Thoracic aorta (tissue), 2 donors: ENCODE measurements at regions not wholly inside any gene's neighbourhood (a gene's known extent, or its start where the extent isn't known, plus 50 kb on each side); places are given as distances from the start of the nearest gene placed in this dataset.

Experiments
- ATAC-seq: fragments of 150-250 bp; one replicate; pipeline ENCODE4 v1.8.0; 2017; ENCODE audit warnings: low read depth; ENCODE audit not compliant: insufficient number of reproducible peaks, low FRiP score
- DNase-seq: peaks from one replicate; pipeline ENCODE4 v3.0.0-alpha.2; 2020; ENCODE audit warnings: low spot score
- H3K27ac ChIP-seq, 2 donors: fragments of 200-600 bp; sonication (generic); 1 replicate in 1 of 2; 2 replicates in 1 of 2; pipeline ENCODE4 v1.5.1; 2016; ENCODE audit warnings: mild to moderate bottlenecking in 2 of 2, moderate library complexity in 2 of 2
- H3K27me3 ChIP-seq: fragments of 200-600 bp; sonication (generic); replicated peaks from 2 replicates; pipeline ENCODE4 v1.6.0; 2016; ENCODE audit warnings: mild to moderate bottlenecking; ENCODE audit not compliant: insufficient read depth
- H3K36me3 ChIP-seq: fragments of 200-600 bp; sonication (generic); one replicate; pipeline ENCODE4 v1.5.1; 2016
- H3K4me1 ChIP-seq, 2 donors: fragments of 200-600 bp; sonication (generic); 1 replicate in 1 of 2; 2 replicates in 1 of 2; pipeline versions ENCODE4 v1.5.1 to v1.6.0; 2016; ENCODE audit warnings: low read depth in 2 of 2, mild to moderate bottlenecking in 1 of 2; ENCODE audit not compliant: control insufficient read depth in 1 of 2
- H3K4me3 ChIP-seq: fragments of 200-600 bp; sonication (generic); 2 replicates; pipeline ENCODE4 v1.5.1; 2016; ENCODE audit warnings: mild to moderate bottlenecking
- H3K9me3 ChIP-seq: fragments of 200-600 bp; sonication (generic); 2 replicates; pipeline ENCODE4 v1.5.1; 2016
- TF ChIP-seq, protein P1 (sequence below): fragments of 200-600 bp; sonication (generic); IDR thresholded peaks from one replicate; pipeline ENCODE4 v1.5.1; 2019; ENCODE audit warnings: antibody characterized with exemption

DNA sequence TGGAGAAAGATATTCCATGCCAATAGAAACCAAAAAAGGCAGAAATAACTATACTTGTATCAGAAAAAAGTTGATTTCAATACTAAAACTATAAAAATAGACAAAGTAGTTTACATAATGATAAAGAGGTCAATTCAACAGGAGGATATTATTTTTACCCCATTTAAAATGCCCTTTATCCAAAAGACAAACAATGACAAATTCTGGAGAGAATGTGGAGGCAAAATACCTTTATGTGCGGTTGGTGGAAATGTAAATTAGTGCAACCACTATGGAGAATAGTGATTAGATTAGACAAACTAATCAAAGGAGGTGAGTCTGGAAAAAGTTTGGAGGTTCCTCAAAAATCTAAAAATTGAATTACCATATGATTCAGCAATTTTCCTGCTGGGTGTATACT is 1262.3 kb downstream of the GRIK2 start:
- DNase-seq (no peak), ATAC-seq (no peak)
- no peaks in the 10 kb centered on the region for H3K36me3 ChIP-seq
- H3K27me3 ChIP-seq, result no peaks in the 10 kb centered on the region
- peaks cover 0 to 6% of the 10 kb centered on the region in 2 donors for H3K4me1 ChIP-seq
- H3K4me3 ChIP-seq, result no peak overlapping the region
- H3K9me3 ChIP-seq, result no peaks in the 10 kb centered on the region
- TF ChIP-seq, protein P1, sequence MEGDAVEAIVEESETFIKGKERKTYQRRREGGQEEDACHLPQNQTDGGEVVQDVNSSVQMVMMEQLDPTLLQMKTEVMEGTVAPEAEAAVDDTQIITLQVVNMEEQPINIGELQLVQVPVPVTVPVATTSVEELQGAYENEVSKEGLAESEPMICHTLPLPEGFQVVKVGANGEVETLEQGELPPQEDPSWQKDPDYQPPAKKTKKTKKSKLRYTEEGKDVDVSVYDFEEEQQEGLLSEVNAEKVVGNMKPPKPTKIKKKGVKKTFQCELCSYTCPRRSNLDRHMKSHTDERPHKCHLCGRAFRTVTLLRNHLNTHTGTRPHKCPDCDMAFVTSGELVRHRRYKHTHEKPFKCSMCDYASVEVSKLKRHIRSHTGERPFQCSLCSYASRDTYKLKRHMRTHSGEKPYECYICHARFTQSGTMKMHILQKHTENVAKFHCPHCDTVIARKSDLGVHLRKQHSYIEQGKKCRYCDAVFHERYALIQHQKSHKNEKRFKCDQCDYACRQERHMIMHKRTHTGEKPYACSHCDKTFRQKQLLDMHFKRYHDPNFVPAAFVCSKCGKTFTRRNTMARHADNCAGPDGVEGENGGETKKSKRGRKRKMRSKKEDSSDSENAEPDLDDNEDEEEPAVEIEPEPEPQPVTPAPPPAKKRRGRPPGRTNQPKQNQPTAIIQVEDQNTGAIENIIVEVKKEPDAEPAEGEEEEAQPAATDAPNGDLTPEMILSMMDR, result no peak
- H3K27ac ChIP-seq, result no peak overlapping the region

DNA sequence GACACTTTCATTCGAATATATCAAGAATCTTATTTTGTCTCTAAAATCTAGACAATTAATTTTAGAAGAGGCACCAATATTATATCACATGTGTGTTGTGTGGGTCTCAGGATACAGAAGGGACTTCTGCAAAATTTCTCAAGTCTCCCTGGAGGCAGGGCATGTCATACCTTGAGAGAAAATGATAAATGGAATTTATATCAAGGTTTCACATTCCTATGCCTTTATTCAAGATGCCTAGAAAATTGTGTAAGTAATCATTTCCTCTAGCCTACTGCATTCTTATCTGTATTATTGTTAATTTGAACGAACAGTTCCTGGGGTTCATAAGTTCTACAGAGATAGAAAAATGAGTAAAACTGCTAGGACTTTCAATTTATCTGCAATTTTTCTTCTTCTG is 1247.9 kb downstream of the GRIK2 start:
- Histone ChIP-seq H3K27me3 (no peaks in the 10 kb centered on the region), H3K36me3 (no peaks in the 10 kb centered on the region), H3K27ac (no peak overlapping the region), H3K9me3 (no peaks in the 10 kb centered on the region), H3K4me1 (no peaks in the 10 kb centered on the region), H3K4me3 (no peak overlapping the region)
- TF ChIP-seq, protein P1, result no peak
- ATAC-seq, result no peak
- DNase-seq, result no peak

DNA sequence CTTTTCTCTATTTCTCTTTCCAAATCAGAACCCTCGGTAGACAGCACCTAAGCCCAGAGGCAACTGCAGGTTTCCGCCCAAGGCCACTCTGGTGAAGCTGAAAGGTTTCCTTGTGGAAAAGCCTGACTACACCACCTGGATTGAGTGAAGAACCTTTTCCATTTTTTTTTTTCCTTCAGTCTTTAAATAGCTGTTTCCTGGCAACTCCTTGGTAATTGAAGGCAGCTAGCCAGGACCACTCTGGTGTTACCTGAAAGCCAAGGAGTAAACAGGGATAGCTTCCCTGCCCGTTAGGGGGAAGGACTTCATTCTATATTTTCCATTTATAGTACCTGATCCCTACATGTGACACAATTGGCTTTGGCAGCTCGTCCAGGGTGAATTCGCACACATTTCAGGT is 1238.4 kb downstream of the GRIK2 start:
- H3K27ac ChIP-seq, result no peak overlapping the region
- ATAC-seq, result no peak
- no peaks in the 10 kb centered on the region for H3K9me3 ChIP-seq
- no peaks in the 10 kb centered on the region for H3K27me3 ChIP-seq
- TF ChIP-seq, protein P1, result no peak
- no peak overlapping the region for H3K4me3 ChIP-seq
- no peaks in the 10 kb centered on the region for H3K36me3 ChIP-seq
- no peaks in the 10 kb centered on the region for H3K4me1 ChIP-seq
- no peak for DNase-seq

DNA sequence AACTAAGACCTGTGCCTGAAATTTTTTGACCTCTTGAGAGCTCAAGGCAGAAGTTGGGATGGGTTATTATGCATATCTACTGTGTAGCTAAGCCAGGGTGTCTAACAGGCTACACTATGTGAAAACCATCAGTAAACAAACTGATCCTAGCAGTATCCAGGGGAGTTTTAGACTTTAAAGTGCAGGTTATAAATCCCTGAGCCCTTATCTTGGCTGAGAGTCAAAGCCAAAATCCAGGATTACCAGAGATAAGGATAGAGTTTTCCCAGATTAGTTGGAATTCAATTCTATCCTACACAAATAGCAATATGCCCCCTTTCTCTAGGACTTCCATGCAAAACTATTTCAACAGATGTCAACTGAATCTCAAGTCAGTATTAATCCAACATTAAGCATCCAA is 1229.7 kb downstream of the GRIK2 start:
- Histone ChIP-seq H3K27me3 (no peaks in the 10 kb centered on the region), H3K27ac (no peak overlapping the region), H3K9me3 (no peaks in the 10 kb centered on the region), H3K4me1 (no peaks in the 10 kb centered on the region), H3K36me3 (no peaks in the 10 kb centered on the region), H3K4me3 (no peak overlapping the region)
- no peak for ATAC-seq
- DNase-seq, result no peak
- TF ChIP-seq, protein P1, result no peak

DNA sequence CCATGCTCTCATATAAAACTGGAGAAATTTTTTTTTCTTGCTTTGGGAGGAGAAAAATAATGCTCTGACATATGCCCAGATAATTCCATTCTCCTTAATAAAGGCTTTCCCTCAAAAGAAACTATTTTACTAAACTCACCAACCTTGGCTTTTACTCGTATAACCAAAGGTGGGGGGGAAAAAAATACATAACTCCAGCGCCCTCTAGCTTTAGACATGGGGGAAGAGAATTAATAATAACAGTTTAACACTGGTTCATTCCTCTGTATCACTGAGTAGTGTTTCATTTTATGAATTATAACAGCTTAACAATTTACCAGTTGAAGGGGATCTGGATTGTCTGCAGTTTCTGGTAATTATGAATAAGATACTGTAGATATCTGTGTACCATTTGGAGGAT is 1226.1 kb downstream of the GRIK2 start:
- Histone ChIP-seq H3K4me3 (no peak overlapping the region), H3K9me3 (no peaks in the 10 kb centered on the region), H3K4me1 (no peaks in the 10 kb centered on the region), H3K27ac (no peak overlapping the region), H3K27me3 (no peaks in the 10 kb centered on the region), H3K36me3 (no peaks in the 10 kb centered on the region)
- TF ChIP-seq, protein P1, result no peak
- DNase-seq (no peak), ATAC-seq (no peak)
